ENCODE measurements at regions not wholly inside any gene's neighbourhood (a gene's known extent, or its start where the extent isn't known, plus 50 kb on each side); places are given as distances from the start of the nearest gene placed in this dataset.

GRCh38 chr6:23678626-23679025 lies 447.4 kb upstream of the NRSN1 start:
- no peaks in the 10 kb centered on the region for H3K36me3 ChIP-seq (replicated peaks)
- TF ChIP-seq CTCF (IDR thresholded peaks at IDR 0.05; ENCODE audit: low read depth, low read length, missing control alignments) = no peak
- DNase-seq = no peak
- H3K27ac ChIP-seq = no peak overlapping the region
- in situ Hi-C loops (cut with HindIII; ENCODE audit: low pct_ligation_motif_present, low sequenced_read_pairs) = no loop called here
- no peak overlapping the region for H3K4me3 ChIP-seq (ENCODE audit: low read depth, low read length)
- H3K27me3 ChIP-seq (replicated peaks) = no peaks in the 10 kb centered on the region

- no peaks in the 10 kb centered on the region for H3K36me3 ChIP-seq (replicated peaks)
- in situ Hi-C loops (cut with HindIII; ENCODE audit: low pct_ligation_motif_present, low sequenced_read_pairs) = no loop called here
- DNase-seq = no peak
- no peak for TF ChIP-seq CTCF (IDR thresholded peaks at IDR 0.05; ENCODE audit: low read depth, low read length, missing control alignments)
- no peaks in the 10 kb centered on the region for H3K27me3 ChIP-seq (replicated peaks)
- H3K27ac ChIP-seq = no peak overlapping the region
- no peak overlapping the region for H3K4me3 ChIP-seq (ENCODE audit: low read depth, low read length)
Observed at GRCh38 chr6:23681743-23682142, 444.3 kb upstream of the NRSN1 start.

GRCh38 chr6:23688650-23689049 lies 437.4 kb upstream of the NRSN1 start:
- H3K36me3 ChIP-seq (replicated peaks) = no peaks in the 10 kb centered on the region
- in situ Hi-C loops (cut with HindIII; ENCODE audit: low pct_ligation_motif_present, low sequenced_read_pairs) = no loop called here
- no peak overlapping the region for H3K4me3 ChIP-seq (ENCODE audit: low read depth, low read length)
- no peaks in the 10 kb centered on the region for H3K27me3 ChIP-seq (replicated peaks)
- no peak overlapping the region for H3K27ac ChIP-seq
- DNase-seq = no peak
- no peak for TF ChIP-seq CTCF (IDR thresholded peaks at IDR 0.05; ENCODE audit: low read depth, low read length, missing control alignments)

- no peak for TF ChIP-seq CTCF (IDR thresholded peaks at IDR 0.05; ENCODE audit: low read depth, low read length, missing control alignments)
- Histone ChIP-seq H3K27ac (no peak overlapping the region), H3K27me3 (replicated peaks) (no peaks in the 10 kb centered on the region), H3K36me3 (replicated peaks) (no peaks in the 10 kb centered on the region), H3K4me3 (ENCODE audit: low read depth, low read length) (no peak overlapping the region)
- in situ Hi-C loops (cut with HindIII; ENCODE audit: low pct_ligation_motif_present, low sequenced_read_pairs) = no loop called here
- no peak for DNase-seq
Observed at GRCh38 chr6:23690453-23691049, 435.5 kb upstream of the NRSN1 start.

- Histone ChIP-seq H3K4me3 (ENCODE audit: low read depth, low read length) (no peak overlapping the region), H3K36me3 (replicated peaks) (no peaks in the 10 kb centered on the region), H3K27me3 (replicated peaks) (no peaks in the 10 kb centered on the region), H3K27ac (no peak overlapping the region)
- in situ Hi-C loops (cut with HindIII; ENCODE audit: low pct_ligation_motif_present, low sequenced_read_pairs) = no loop called here
- TF ChIP-seq CTCF (IDR thresholded peaks at IDR 0.05; ENCODE audit: low read depth, low read length, missing control alignments) = no peak
- DNase-seq = no peak
Observed at GRCh38 chr6:23692184-23692583, 433.8 kb upstream of the NRSN1 start.

- no peak for DNase-seq
- Histone ChIP-seq H3K4me3 (ENCODE audit: low read depth, low read length) (no peak overlapping the region), H3K27ac (no peak overlapping the region), H3K36me3 (replicated peaks) (no peaks in the 10 kb centered on the region), H3K27me3 (replicated peaks) (no peaks in the 10 kb centered on the region)
- in situ Hi-C loops (cut with HindIII; ENCODE audit: low pct_ligation_motif_present, low sequenced_read_pairs) = no loop called here
- no peak for TF ChIP-seq CTCF (IDR thresholded peaks at IDR 0.05; ENCODE audit: low read depth, low read length, missing control alignments)
Observed at GRCh38 chr6:23696992-23697391, 429.0 kb upstream of the NRSN1 start.
